ENCODE measurements at regions not wholly inside any gene's neighbourhood (a gene's known extent, or its start where the extent isn't known, plus 50 kb on each side); places are given as distances from the start of the nearest gene placed in this dataset.

- Histone ChIP-seq H3K4me3 (no peak overlapping the region), H3K9me3 (peaks cover 0 to 9% (median 0%) of the 10 kb centered on the region in 4 donors), H3K27me3 (no peaks in the 10 kb centered on the region), H3K36me3 (no peaks in the 10 kb centered on the region), H3K27ac (no peak overlapping the region), H3K4me1 (no peaks in the 10 kb centered on the region)
- no peak for DNase-seq (ENCODE audit: low spot score in 2 of 2)
- WGBS, 2 donors, result 87 to 92% methylated on average over 6 of the region's 6 CpGs
- TF ChIP-seq EP300 (IDR thresholded peaks at IDR 0.05) (no peak), POLR2A (IDR thresholded peaks at IDR 0.05) (no peak), CTCF (IDR thresholded peaks at IDR 0.05) (no peak)
Observed at GRCh38 chr4:33518856-33519255, 2725.5 kb downstream of the ARAP2 start.

GRCh38 chr4:33532821-33533220 lies 2711.5 kb downstream of the ARAP2 start:
- Histone ChIP-seq H3K9me3 (no peaks in the 10 kb centered on the region), H3K4me3 (no peak overlapping the region), H3K36me3 (no peaks in the 10 kb centered on the region), H3K4me1 (no peaks in the 10 kb centered on the region), H3K27me3 (no peaks in the 10 kb centered on the region), H3K27ac (no peak overlapping the region)
- TF ChIP-seq POLR2A (IDR thresholded peaks at IDR 0.05), result no peak
- no peak for TF ChIP-seq CTCF (IDR thresholded peaks at IDR 0.05)
- TF ChIP-seq EP300 (IDR thresholded peaks at IDR 0.05), result no peak
- DNase-seq (ENCODE audit: low spot score in 2 of 2), result no peak
- WGBS, 2 donors, result 54 to 56% methylated on average over 2 of the region's 2 CpGs

GRCh38 chr4:33536898-33537297 lies 2707.4 kb downstream of the ARAP2 start:
- no peaks in the 10 kb centered on the region for H3K36me3 ChIP-seq
- H3K4me1 ChIP-seq, result no peaks in the 10 kb centered on the region
- DNase-seq (ENCODE audit: low spot score in 2 of 2), result no peak
- H3K4me3 ChIP-seq, result no peak overlapping the region
- TF ChIP-seq EP300 (IDR thresholded peaks at IDR 0.05) (no peak), POLR2A (IDR thresholded peaks at IDR 0.05) (no peak), CTCF (IDR thresholded peaks at IDR 0.05) (no peak)
- H3K27ac ChIP-seq, result no peak overlapping the region
- WGBS, 2 donors, result 92% methylated on average over 4 of the region's 4 CpGs
- no peaks in the 10 kb centered on the region for H3K9me3 ChIP-seq
- H3K27me3 ChIP-seq, result no peaks in the 10 kb centered on the region

GRCh38 chr4:33537527-33537926 lies 2706.8 kb downstream of the ARAP2 start:
- no peaks in the 10 kb centered on the region for H3K9me3 ChIP-seq
- no peaks in the 10 kb centered on the region for H3K36me3 ChIP-seq
- no peak for DNase-seq (ENCODE audit: low spot score in 2 of 2)
- H3K4me1 ChIP-seq, result no peaks in the 10 kb centered on the region
- 66 to 72% methylated on average over 1 of the region's 1 CpG for WGBS, 2 donors
- H3K4me3 ChIP-seq, result no peak overlapping the region
- H3K27me3 ChIP-seq, result no peaks in the 10 kb centered on the region
- TF ChIP-seq CTCF (IDR thresholded peaks at IDR 0.05) (no peak), POLR2A (IDR thresholded peaks at IDR 0.05) (no peak), EP300 (IDR thresholded peaks at IDR 0.05) (no peak)
- H3K27ac ChIP-seq, result no peak overlapping the region

GRCh38 chr4:33543941-33544450 lies 2700.3 kb downstream of the ARAP2 start:
- H3K27me3 ChIP-seq, result no peaks in the 10 kb centered on the region
- no peak for TF ChIP-seq EP300 (IDR thresholded peaks at IDR 0.05)
- TF ChIP-seq POLR2A (IDR thresholded peaks at IDR 0.05), result no peak
- TF ChIP-seq CTCF (IDR thresholded peaks at IDR 0.05), result no peak
- 91 to 93% methylated on average over 3 of the region's 3 CpGs for WGBS, 2 donors

More at GRCh38 chr4:33543941-33544450, 2700.3 kb downstream of the ARAP2 start:
- Histone ChIP-seq H3K4me3 (no peak overlapping the region), H3K9me3 (peaks cover 0 to 17% (median 6%) of the 10 kb centered on the region in 4 donors), H3K4me1 (no peaks in the 10 kb centered on the region), H3K36me3 (no peaks in the 10 kb centered on the region), H3K27ac (no peak overlapping the region)
- no peak for DNase-seq (ENCODE audit: low spot score in 2 of 2)
